Psoas muscle (tissue), 7 donors: ENCODE measurements at regions not wholly inside any gene's neighbourhood (a gene's known extent, or its start where the extent isn't known, plus 50 kb on each side); places are given as distances from the start of the nearest gene placed in this dataset.

Experiments
- ATAC-seq, 4 donors: fragments of 200-7000 bp; cut with Tn5 transposase; one replicate each; pipeline ENCODE4 v1.9.1; 2020; ENCODE audit warnings: moderate library complexity in 3 of 4, mild to moderate bottlenecking in 2 of 4
- DNase-seq, 2 donors: peaks; one replicate each; pipeline ENCODE4 v3.0.0-alpha.2; 2020
- H3K27ac ChIP-seq: fragments of 200-600 bp; one replicate; pipeline ENCODE4 v1.8.0; 2022
- H3K27me3 ChIP-seq, 3 donors: fragments of 200-600 bp in 1 of 3; one replicate each; pipeline versions ENCODE4 v1.6.1 to v1.8.0; 2013 to 2022; ENCODE audit warnings: low read length in 2 of 3, mild to moderate bottlenecking in 2 of 3, moderate library complexity in 1 of 3; ENCODE audit not compliant: insufficient read depth in 3 of 3
- H3K36me3 ChIP-seq, 2 donors: fragments of 200-600 bp in 1 of 2; one replicate each; pipeline versions ENCODE4 v1.6.1 to v1.8.0; 2013 to 2022; ENCODE audit warnings: low read depth in 1 of 2, mild to moderate bottlenecking in 1 of 2, moderate library complexity in 1 of 2; ENCODE audit not compliant: insufficient read depth in 1 of 2
- H3K4me1 ChIP-seq: fragments of 200-600 bp; one replicate; pipeline ENCODE4 v1.8.0; 2022
- H3K4me3 ChIP-seq: fragments of 200-600 bp; one replicate; pipeline ENCODE4 v1.8.0; 2022; ENCODE audit warnings: mild to moderate bottlenecking
- H3K9me3 ChIP-seq: fragments of 200-600 bp; one replicate; pipeline ENCODE4 v1.8.0; 2022
- WGBS, 3 donors: extraction: QIAGEN DNeasy Blood & Tissue Kit; methylation state at CpG; one replicate each; pipeline versions ENCODE4 v1.1.6 to v1.1.7; 2013; 5-methylcytosine and 5-hydroxymethylcytosine counted together
- intact Hi-C, 2 donors: fragments of 100-400 bp; cut with DNase I; formaldehyde crosslinking; loops; one replicate each; pipeline versions ENCODE4 v1.11.0 to v1.14.2; 2022
- TF ChIP-seq, protein P1 (sequence below): fragments of 200-600 bp; IDR thresholded peaks from one replicate; pipeline ENCODE4 v1.8.0; 2022; ENCODE audit warnings: antibody characterized with exemption
- donor health status: healthy with polysubstance abuse.
- donor health status: DM: no; HTN: no; CAD: no; lungs with moderate emphysema.
- donor health status: Bipolar disorder and iron deficiency.
- donor health status: healthy.
- donor health status: DM: yes; HTN: yes; CAD: no.
- donor health status: DM: no; HTN: no; CAD: no.
- donor health status: DM: yes; HTN: yes; CAD: no.

DNA sequence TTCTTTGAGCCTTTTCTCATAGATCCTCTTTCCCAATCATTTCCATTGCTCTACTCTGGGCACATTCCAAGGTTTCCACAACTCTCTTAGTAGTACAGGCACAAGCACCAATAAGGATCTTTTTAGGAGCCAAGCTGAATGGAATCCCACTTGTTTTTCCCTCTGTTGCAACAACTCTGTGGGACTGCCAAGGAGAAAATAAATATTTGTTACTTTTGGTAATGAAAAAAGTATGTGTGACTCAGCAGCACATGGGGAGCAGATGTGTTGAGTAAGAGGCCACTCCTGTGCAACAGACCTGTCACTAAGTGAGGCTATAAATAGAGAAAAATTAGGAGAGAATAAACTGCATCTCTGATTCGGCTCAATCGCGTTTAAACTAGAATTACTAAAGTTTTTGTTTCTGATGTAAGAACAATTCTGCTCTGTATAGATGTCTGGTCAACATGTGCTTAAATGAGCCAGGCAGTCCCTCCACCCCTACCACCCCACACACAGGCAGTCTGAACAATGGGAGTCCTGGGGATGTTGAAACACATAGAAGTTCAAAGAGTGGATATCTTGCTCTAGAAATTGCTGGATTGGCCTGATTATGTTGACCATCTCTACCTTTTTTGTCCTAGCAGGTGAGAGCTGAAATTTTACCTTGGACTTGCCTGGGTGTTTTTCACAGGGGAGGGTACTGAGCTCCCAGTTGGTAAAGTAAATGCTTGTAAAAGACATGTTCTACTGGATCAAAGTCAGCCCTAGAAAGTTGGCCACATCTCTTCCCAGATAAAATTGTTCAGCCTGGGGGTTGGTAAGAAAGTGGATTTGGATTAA, 244.3 kb upstream of the NOVA1 start:
- DNase-seq = peak; percentile 37 to 52
- TF ChIP-seq, protein P1, sequence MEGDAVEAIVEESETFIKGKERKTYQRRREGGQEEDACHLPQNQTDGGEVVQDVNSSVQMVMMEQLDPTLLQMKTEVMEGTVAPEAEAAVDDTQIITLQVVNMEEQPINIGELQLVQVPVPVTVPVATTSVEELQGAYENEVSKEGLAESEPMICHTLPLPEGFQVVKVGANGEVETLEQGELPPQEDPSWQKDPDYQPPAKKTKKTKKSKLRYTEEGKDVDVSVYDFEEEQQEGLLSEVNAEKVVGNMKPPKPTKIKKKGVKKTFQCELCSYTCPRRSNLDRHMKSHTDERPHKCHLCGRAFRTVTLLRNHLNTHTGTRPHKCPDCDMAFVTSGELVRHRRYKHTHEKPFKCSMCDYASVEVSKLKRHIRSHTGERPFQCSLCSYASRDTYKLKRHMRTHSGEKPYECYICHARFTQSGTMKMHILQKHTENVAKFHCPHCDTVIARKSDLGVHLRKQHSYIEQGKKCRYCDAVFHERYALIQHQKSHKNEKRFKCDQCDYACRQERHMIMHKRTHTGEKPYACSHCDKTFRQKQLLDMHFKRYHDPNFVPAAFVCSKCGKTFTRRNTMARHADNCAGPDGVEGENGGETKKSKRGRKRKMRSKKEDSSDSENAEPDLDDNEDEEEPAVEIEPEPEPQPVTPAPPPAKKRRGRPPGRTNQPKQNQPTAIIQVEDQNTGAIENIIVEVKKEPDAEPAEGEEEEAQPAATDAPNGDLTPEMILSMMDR = no peak
- 19 to 66% (median 34%) methylated on average over 3 of the region's 3 CpGs for WGBS, 3 donors
- H3K9me3 ChIP-seq = no peaks in the 10 kb centered on the region
- H3K36me3 ChIP-seq = no peaks in the 10 kb centered on the region
- H3K4me1 ChIP-seq = no peaks in the 10 kb centered on the region
- no peak overlapping the region for H3K4me3 ChIP-seq
- H3K27me3 ChIP-seq = no peaks in the 10 kb centered on the region
- H3K27ac ChIP-seq = peak overlapping the region; percentile 9
- ATAC-seq = peak; percentile 48 to 90 (median 83)
- intact Hi-C loops = no loop called here

DNA sequence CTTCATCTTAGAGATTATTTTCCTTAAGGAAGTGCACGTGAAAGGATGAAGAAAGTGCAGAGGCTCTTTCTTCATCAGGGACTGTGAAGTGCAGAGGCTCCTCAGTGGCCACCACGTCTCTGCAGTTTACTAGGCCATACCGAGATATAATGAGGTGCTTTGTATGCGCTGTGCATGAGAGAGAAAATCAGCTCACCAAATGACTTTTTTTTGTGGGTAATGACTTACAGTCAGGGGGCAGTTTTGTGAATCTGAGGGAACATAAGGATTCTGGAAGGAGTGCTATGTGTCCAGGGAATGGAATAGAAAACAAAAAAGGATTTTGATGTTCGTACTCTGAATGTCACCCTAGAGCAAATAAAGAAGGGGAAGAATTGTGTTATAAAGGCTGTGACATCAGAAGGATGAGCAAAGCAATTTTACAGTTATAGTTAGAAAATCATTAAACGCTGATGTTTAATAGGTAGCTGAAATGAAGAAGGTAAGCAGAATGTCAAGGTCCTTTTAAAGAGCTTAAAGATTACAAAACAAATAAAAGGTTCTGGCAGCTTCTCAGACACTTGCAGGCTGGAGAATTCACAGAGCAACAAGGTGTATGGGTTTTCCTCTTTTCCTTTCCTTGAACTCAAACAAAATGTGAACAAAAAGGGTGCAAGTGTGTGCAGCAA, 247.5 kb upstream of the NOVA1 start:
- ATAC-seq = no peak
- H3K36me3 ChIP-seq = no peaks in the 10 kb centered on the region
- intact Hi-C loops = no loop called here
- no peak overlapping the region for H3K4me3 ChIP-seq
- no peaks in the 10 kb centered on the region for H3K9me3 ChIP-seq
- H3K4me1 ChIP-seq = no peaks in the 10 kb centered on the region
- WGBS, 3 donors = 75 to 79% (median 79%) methylated on average over 6 of the region's 6 CpGs
- H3K27me3 ChIP-seq = no peaks in the 10 kb centered on the region
- H3K27ac ChIP-seq = no peak overlapping the region
- TF ChIP-seq, protein P1 = no peak
- DNase-seq = no peak

DNA sequence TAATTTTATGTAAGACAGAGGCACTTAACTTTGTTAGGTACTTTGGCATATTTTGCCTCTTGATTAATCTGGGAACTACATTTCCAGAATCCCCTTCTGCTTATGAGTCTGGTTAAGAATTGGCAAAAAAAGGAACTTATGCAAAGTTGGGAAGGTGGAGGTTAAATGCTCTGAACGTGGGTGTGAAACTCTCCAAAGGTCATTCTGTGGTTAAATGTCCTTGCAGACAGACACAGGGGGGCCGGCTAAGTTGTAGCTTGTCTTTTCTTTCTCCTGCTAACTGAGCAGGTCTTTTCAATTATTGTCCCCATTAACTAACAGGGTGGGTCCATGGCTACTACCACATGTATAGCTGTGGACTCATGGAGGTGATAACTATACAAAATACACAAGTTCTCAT, 248.6 kb upstream of the NOVA1 start:
- ATAC-seq = no peak
- TF ChIP-seq, protein P1 = no peak
- Histone ChIP-seq H3K9me3 (no peaks in the 10 kb centered on the region), H3K27ac (no peak overlapping the region), H3K27me3 (no peaks in the 10 kb centered on the region), H3K4me1 (no peaks in the 10 kb centered on the region), H3K36me3 (no peaks in the 10 kb centered on the region), H3K4me3 (no peak overlapping the region)
- DNase-seq = no peak
- intact Hi-C loops = no loop called here
- WGBS, 3 donors = 28 to 45% (median 38%) methylated on average over 2 of the region's 2 CpGs

DNA sequence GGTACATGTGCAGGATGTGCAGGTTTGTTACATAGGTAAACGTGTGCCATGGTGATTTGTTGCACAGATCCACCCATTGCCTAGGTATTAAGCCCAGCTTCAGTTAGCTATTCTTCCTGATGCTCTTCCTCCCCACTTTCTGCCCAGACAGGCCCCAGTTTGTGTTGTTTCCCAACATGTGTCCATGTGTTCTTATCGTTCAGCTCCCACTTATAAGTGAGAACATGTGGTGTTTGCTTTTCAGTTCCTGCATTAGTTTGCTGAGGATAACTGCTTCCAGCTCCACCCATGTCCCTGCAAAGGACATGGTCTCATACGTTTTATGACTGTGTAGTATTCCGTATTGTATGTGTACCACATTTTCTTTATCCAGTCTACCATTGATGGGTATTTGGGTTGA, 251.7 kb upstream of the NOVA1 start:
- TF ChIP-seq, protein P1 = no peak
- no peak for DNase-seq
- intact Hi-C loops = no loop called here
- Histone ChIP-seq H3K27me3 (no peaks in the 10 kb centered on the region), H3K4me3 (no peak overlapping the region), H3K9me3 (no peaks in the 10 kb centered on the region), H3K4me1 (no peaks in the 10 kb centered on the region), H3K27ac (no peak overlapping the region), H3K36me3 (no peaks in the 10 kb centered on the region)
- no peak for ATAC-seq
- 74 to 76% (median 74%) methylated on average over 4 of the region's 4 CpGs for WGBS, 3 donors
